Liver (tissue), 8 donors: ENCODE measurements at regions not wholly inside any gene's neighbourhood (a gene's known extent, or its start where the extent isn't known, plus 50 kb on each side); places are given as distances from the start of the nearest gene placed in this dataset.

ENCODE experiments used
- DNase-seq: peaks from one replicate; pipeline ENCODE4 v3.0.0-alpha.2; 2017; ENCODE audit warnings: low spot score
- H3K27ac ChIP-seq, 2 donors: one replicate each; pipeline ENCODE4 v1.7.0; 2013; ENCODE audit warnings: inconsistent platforms in 2 of 2, low read length in 2 of 2, control low read depth in 1 of 2, low read depth in 1 of 2, mild to moderate bottlenecking in 1 of 2
- H3K27me3 ChIP-seq, 4 donors: one replicate each; pipeline versions ENCODE4 v1.6.1 to v1.7.0; 2013; ENCODE audit warnings: low read length in 3 of 4, inconsistent platforms in 1 of 4, mild to moderate bottlenecking in 1 of 4, moderate library complexity in 1 of 4; ENCODE audit not compliant: control insufficient read depth in 4 of 4, insufficient read depth in 4 of 4
- H3K36me3 ChIP-seq, 4 donors: one replicate each; pipeline versions ENCODE4 v1.6.1 to v1.7.0; 2013; ENCODE audit warnings: low read length in 3 of 4, mild to moderate bottlenecking in 3 of 4, low read depth in 1 of 4, moderate library complexity in 1 of 4; ENCODE audit not compliant: control insufficient read depth in 4 of 4, insufficient read depth in 3 of 4
- H3K4me1 ChIP-seq, 4 donors: one replicate each; pipeline versions ENCODE4 v1.6.1 to v1.7.0; 2013; ENCODE audit warnings: low read length in 3 of 4, mild to moderate bottlenecking in 3 of 4, moderate library complexity in 1 of 4; ENCODE audit not compliant: control insufficient read depth in 4 of 4, insufficient read depth in 4 of 4
- H3K4me3 ChIP-seq, 3 donors: one replicate each; pipeline versions ENCODE4 v1.6.1 to v1.7.0; 2013; ENCODE audit warnings: low read length in 3 of 3, control low read depth in 1 of 3, low read depth in 1 of 3, mild to moderate bottlenecking in 1 of 3
- H3K9ac ChIP-seq, 2 donors: one replicate each; pipeline ENCODE4 v1.7.0; 2013; ENCODE audit warnings: low read length in 2 of 2, mild to moderate bottlenecking in 2 of 2, moderate library complexity in 2 of 2, control low read depth in 1 of 2, low read depth in 1 of 2
- H3K9me3 ChIP-seq, 4 donors: one replicate each; pipeline versions ENCODE4 v1.6.1 to v1.7.0; 2013; ENCODE audit warnings: low read length in 3 of 4; ENCODE audit not compliant: control insufficient read depth in 4 of 4
- ATF3 ChIP-seq: IDR thresholded peaks from 2 replicates; pipeline ENCODE4 v1.6.1; 2016; ENCODE audit warnings: antibody characterized with exemption
- CTCF ChIP-seq: fragments of 150-350 bp; IDR thresholded peaks from 2 replicates; pipeline ENCODE4 v1.5.1; 2017; ENCODE audit warnings: improper control_type of control experiment, low read depth, low read length; ENCODE audit not compliant: missing input control
- EGR1 ChIP-seq, 2 donors: IDR thresholded peaks; 2 replicates each; pipeline ENCODE4 v1.6.1; 2016 to 2018; ENCODE audit warnings: antibody characterized with exemption in 2 of 2, low read depth in 2 of 2
- FOXA1 ChIP-seq: IDR thresholded peaks from 2 replicates; pipeline ENCODE4 v1.6.1; 2016; ENCODE audit warnings: antibody characterized with exemption
- FOXA2 ChIP-seq: IDR thresholded peaks from 2 replicates; pipeline ENCODE4 v1.6.1; 2016; ENCODE audit warnings: antibody characterized with exemption
- GABPA ChIP-seq, 2 donors: IDR thresholded peaks in 1 of 2; conservative IDR thresholded peaks in 1 of 2; 2 replicates each; pipeline ENCODE4 v1.6.1; 2016; ENCODE audit warnings: antibody characterized with exemption in 2 of 2, mild to moderate bottlenecking in 1 of 2, moderate library complexity in 1 of 2
- HNF4A ChIP-seq, 2 donors: conservative IDR thresholded peaks; 2 replicates each; pipeline ENCODE4 v1.6.1; 2016; ENCODE audit warnings: antibody characterized with exemption in 2 of 2, mild to moderate bottlenecking in 2 of 2
- HNF4G ChIP-seq: IDR thresholded peaks from 2 replicates; pipeline ENCODE4 v1.6.1; 2016; ENCODE audit warnings: antibody characterized with exemption
- JUND ChIP-seq, 2 donors: IDR thresholded peaks; 2 replicates each; pipeline ENCODE4 v1.6.1; 2016; ENCODE audit warnings: antibody characterized with exemption in 2 of 2
- NR2F2 ChIP-seq: IDR thresholded peaks from 2 replicates; pipeline ENCODE4 v1.6.1; 2016; ENCODE audit warnings: antibody characterized with exemption
- RAD21 ChIP-seq, 2 donors: IDR thresholded peaks; 2 replicates each; pipeline ENCODE4 v1.6.1; 2016; ENCODE audit warnings: antibody characterized with exemption in 2 of 2, mild to moderate bottlenecking in 2 of 2
- RXRA ChIP-seq, 2 donors: IDR thresholded peaks; 2 replicates each; pipeline ENCODE4 v1.6.1; 2017 to 2018; ENCODE audit warnings: antibody characterized with exemption in 2 of 2, mild to moderate bottlenecking in 1 of 2
- TAF1 ChIP-seq: conservative IDR thresholded peaks from 2 replicates; pipeline ENCODE4 v1.6.1; 2016; ENCODE audit warnings: antibody characterized with exemption, mild to moderate bottlenecking
- YY1 ChIP-seq: IDR thresholded peaks from 2 replicates; pipeline ENCODE4 v1.6.1; 2016; ENCODE audit warnings: antibody characterized with exemption, mild to moderate bottlenecking
- ZBTB33 ChIP-seq: IDR thresholded peaks from 2 replicates; pipeline ENCODE4 v1.6.1; 2016; ENCODE audit warnings: antibody characterized with exemption
- WGBS: extraction: QIAGEN DNeasy Blood & Tissue Kit; methylation state at CpG from one replicate; pipeline ENCODE4 v1.1.7; 2013; 5-methylcytosine and 5-hydroxymethylcytosine counted together
- TF ChIP-seq, protein P1 (sequence below): IDR thresholded peaks from 2 replicates; pipeline ENCODE4 v1.6.1; 2016; ENCODE audit warnings: antibody characterized with exemption
- TF ChIP-seq, protein P2 (sequence below): IDR thresholded peaks from 2 replicates; pipeline ENCODE4 v1.6.1; 2016; ENCODE audit warnings: antibody characterized with exemption, mild to moderate bottlenecking
- donor health status: healthy.
- donor health status: healthy.
- donor health status: healthy.
- donor health status: healthy.
- donor health status: healthy.

- no peak for DNase-seq
- no peak overlapping the region for H3K4me3 ChIP-seq
- no peak overlapping the region for H3K9ac ChIP-seq
- H3K27ac ChIP-seq = no peak overlapping the region
- no peak for TF ChIP-seq HNF4A (conservative IDR thresholded peaks at IDR 0.05)
- no peak for TF ChIP-seq RXRA (IDR thresholded peaks at IDR 0.05)
- TF ChIP-seq YY1 = no peak
- no peak for TF ChIP-seq FOXA1
- no peak for TF ChIP-seq ATF3
- TF ChIP-seq EGR1 (IDR thresholded peaks at IDR 0.05; ENCODE audit: low read depth in 2 of 2) = no peak
- no peak for TF ChIP-seq GABPA (IDR thresholded peaks at IDR 0.05 in 1 of 2, conservative IDR thresholded peaks at IDR 0.05 in 1 of 2)
- TF ChIP-seq, protein P1, sequence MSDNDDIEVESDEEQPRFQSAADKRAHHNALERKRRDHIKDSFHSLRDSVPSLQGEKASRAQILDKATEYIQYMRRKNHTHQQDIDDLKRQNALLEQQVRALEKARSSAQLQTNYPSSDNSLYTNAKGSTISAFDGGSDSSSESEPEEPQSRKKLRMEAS = no peak
- TF ChIP-seq FOXA2 = no peak
- no peaks in the 10 kb centered on the region for H3K9me3 ChIP-seq
- WGBS = 56% methylated on average over 3 of the region's 3 CpGs
- peaks cover 0 to 6% (median 0%) of the 10 kb centered on the region in 4 donors for H3K27me3 ChIP-seq
- H3K4me1 ChIP-seq = no peaks in the 10 kb centered on the region
- no peaks in the 10 kb centered on the region for H3K36me3 ChIP-seq
Measured at GRCh38 chr13:106810069-106810468, 242.1 kb upstream of the ARGLU1 start.

- peaks cover 0 to 10% (median 0%) of the 10 kb centered on the region in 4 donors for H3K27me3 ChIP-seq
- H3K9me3 ChIP-seq = no peaks in the 10 kb centered on the region
- no peaks in the 10 kb centered on the region for H3K4me1 ChIP-seq
- H3K36me3 ChIP-seq = no peaks in the 10 kb centered on the region
- no peak overlapping the region for H3K9ac ChIP-seq
- no peak overlapping the region for H3K27ac ChIP-seq
- 64% methylated on average over 3 of the region's 3 CpGs for WGBS
- H3K4me3 ChIP-seq = no peak overlapping the region
- TF ChIP-seq EGR1 (IDR thresholded peaks at IDR 0.05; ENCODE audit: low read depth in 2 of 2) (no peak), ZBTB33 (no peak), ATF3 (no peak), CTCF (no peak), JUND (IDR thresholded peaks at IDR 0.05) (no peak), FOXA2 (no peak), FOXA1 (no peak), TAF1 (no peak), HNF4A (conservative IDR thresholded peaks at IDR 0.05) (no peak), NR2F2 (no peak), RAD21 (IDR thresholded peaks at IDR 0.05) (no peak), HNF4G (no peak)
- TF ChIP-seq, protein P1 = no peak
- TF ChIP-seq, protein P2, sequence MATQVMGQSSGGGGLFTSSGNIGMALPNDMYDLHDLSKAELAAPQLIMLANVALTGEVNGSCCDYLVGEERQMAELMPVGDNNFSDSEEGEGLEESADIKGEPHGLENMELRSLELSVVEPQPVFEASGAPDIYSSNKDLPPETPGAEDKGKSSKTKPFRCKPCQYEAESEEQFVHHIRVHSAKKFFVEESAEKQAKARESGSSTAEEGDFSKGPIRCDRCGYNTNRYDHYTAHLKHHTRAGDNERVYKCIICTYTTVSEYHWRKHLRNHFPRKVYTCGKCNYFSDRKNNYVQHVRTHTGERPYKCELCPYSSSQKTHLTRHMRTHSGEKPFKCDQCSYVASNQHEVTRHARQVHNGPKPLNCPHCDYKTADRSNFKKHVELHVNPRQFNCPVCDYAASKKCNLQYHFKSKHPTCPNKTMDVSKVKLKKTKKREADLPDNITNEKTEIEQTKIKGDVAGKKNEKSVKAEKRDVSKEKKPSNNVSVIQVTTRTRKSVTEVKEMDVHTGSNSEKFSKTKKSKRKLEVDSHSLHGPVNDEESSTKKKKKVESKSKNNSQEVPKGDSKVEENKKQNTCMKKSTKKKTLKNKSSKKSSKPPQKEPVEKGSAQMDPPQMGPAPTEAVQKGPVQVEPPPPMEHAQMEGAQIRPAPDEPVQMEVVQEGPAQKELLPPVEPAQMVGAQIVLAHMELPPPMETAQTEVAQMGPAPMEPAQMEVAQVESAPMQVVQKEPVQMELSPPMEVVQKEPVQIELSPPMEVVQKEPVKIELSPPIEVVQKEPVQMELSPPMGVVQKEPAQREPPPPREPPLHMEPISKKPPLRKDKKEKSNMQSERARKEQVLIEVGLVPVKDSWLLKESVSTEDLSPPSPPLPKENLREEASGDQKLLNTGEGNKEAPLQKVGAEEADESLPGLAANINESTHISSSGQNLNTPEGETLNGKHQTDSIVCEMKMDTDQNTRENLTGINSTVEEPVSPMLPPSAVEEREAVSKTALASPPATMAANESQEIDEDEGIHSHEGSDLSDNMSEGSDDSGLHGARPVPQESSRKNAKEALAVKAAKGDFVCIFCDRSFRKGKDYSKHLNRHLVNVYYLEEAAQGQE = no peak
- DNase-seq = no peak
Measured at GRCh38 chr13:106804991-106805390, 237.1 kb upstream of the ARGLU1 start.
